ENCODE measurements at regions not wholly inside any gene's neighbourhood (a gene's known extent, or its start where the extent isn't known, plus 50 kb on each side); places are given as distances from the start of the nearest gene placed in this dataset.

DNA sequence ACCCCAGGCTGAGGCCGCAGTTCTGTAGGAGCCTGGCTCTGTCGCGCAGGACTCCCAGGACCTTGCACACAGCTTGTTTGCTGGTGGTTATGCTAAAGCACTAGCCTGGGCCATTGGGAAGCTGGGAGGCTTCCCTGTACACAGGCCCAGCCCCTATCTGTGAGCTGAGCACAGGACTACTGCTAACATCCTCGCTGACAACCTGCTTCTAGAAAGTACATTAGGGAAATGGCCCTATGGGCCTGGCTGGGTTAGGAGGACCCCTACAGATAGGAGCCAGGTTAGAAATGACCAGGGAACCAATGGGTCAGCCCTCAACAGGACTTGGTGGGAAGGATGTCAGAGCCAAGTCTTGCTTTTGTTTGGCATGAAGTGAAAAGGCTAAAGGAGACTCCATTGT, 219.4 kb upstream of the LNX1 start:
- no peak for TF ChIP-seq CTCF (IDR thresholded peaks at IDR 0.05; ENCODE audit: poor library complexity, severe bottlenecking)
- no peak for TF ChIP-seq TAF1 (IDR thresholded peaks at IDR 0.05; ENCODE audit: low read depth)
- no peak for TF ChIP-seq POLR2AphosphoS5 (IDR thresholded peaks at IDR 0.05)
- no peak for TF ChIP-seq RAD21 (conservative IDR thresholded peaks at IDR 0.05)
